Liver (tissue), 8 donors: ENCODE measurements at regions not wholly inside any gene's neighbourhood (a gene's known extent, or its start where the extent isn't known, plus 50 kb on each side); places are given as distances from the start of the nearest gene placed in this dataset.
A peak's percentile ranks its signal among the peaks of the same experiment; 100 is the strongest.

Experiments
- DNase-seq: peaks from one replicate; pipeline ENCODE4 v3.0.0-alpha.2; 2017; ENCODE audit warnings: low spot score
- H3K27ac ChIP-seq, 2 donors: one replicate each; pipeline ENCODE4 v1.7.0; 2013; ENCODE audit warnings: inconsistent platforms in 2 of 2, low read length in 2 of 2, control low read depth in 1 of 2, low read depth in 1 of 2, mild to moderate bottlenecking in 1 of 2
- H3K27me3 ChIP-seq, 4 donors: one replicate each; pipeline versions ENCODE4 v1.6.1 to v1.7.0; 2013; ENCODE audit warnings: low read length in 3 of 4, inconsistent platforms in 1 of 4, mild to moderate bottlenecking in 1 of 4, moderate library complexity in 1 of 4; ENCODE audit not compliant: control insufficient read depth in 4 of 4, insufficient read depth in 4 of 4
- H3K36me3 ChIP-seq, 4 donors: one replicate each; pipeline versions ENCODE4 v1.6.1 to v1.7.0; 2013; ENCODE audit warnings: low read length in 3 of 4, mild to moderate bottlenecking in 3 of 4, low read depth in 1 of 4, moderate library complexity in 1 of 4; ENCODE audit not compliant: control insufficient read depth in 4 of 4, insufficient read depth in 3 of 4
- H3K4me1 ChIP-seq, 4 donors: one replicate each; pipeline versions ENCODE4 v1.6.1 to v1.7.0; 2013; ENCODE audit warnings: low read length in 3 of 4, mild to moderate bottlenecking in 3 of 4, moderate library complexity in 1 of 4; ENCODE audit not compliant: control insufficient read depth in 4 of 4, insufficient read depth in 4 of 4
- H3K4me3 ChIP-seq, 3 donors: one replicate each; pipeline versions ENCODE4 v1.6.1 to v1.7.0; 2013; ENCODE audit warnings: low read length in 3 of 3, control low read depth in 1 of 3, low read depth in 1 of 3, mild to moderate bottlenecking in 1 of 3
- H3K9ac ChIP-seq, 2 donors: one replicate each; pipeline ENCODE4 v1.7.0; 2013; ENCODE audit warnings: low read length in 2 of 2, mild to moderate bottlenecking in 2 of 2, moderate library complexity in 2 of 2, control low read depth in 1 of 2, low read depth in 1 of 2
- H3K9me3 ChIP-seq, 4 donors: one replicate each; pipeline versions ENCODE4 v1.6.1 to v1.7.0; 2013; ENCODE audit warnings: low read length in 3 of 4; ENCODE audit not compliant: control insufficient read depth in 4 of 4
- ATF3 ChIP-seq: IDR thresholded peaks from 2 replicates; pipeline ENCODE4 v1.6.1; 2016; ENCODE audit warnings: antibody characterized with exemption
- CTCF ChIP-seq: fragments of 150-350 bp; IDR thresholded peaks from 2 replicates; pipeline ENCODE4 v1.5.1; 2017; ENCODE audit warnings: improper control_type of control experiment, low read depth, low read length; ENCODE audit not compliant: missing input control
- EGR1 ChIP-seq, 2 donors: IDR thresholded peaks; 2 replicates each; pipeline ENCODE4 v1.6.1; 2016 to 2018; ENCODE audit warnings: antibody characterized with exemption in 2 of 2, low read depth in 2 of 2
- FOXA2 ChIP-seq: IDR thresholded peaks from 2 replicates; pipeline ENCODE4 v1.6.1; 2016; ENCODE audit warnings: antibody characterized with exemption
- HNF4A ChIP-seq, 2 donors: conservative IDR thresholded peaks; 2 replicates each; pipeline ENCODE4 v1.6.1; 2016; ENCODE audit warnings: antibody characterized with exemption in 2 of 2, mild to moderate bottlenecking in 2 of 2
- HNF4G ChIP-seq: IDR thresholded peaks from 2 replicates; pipeline ENCODE4 v1.6.1; 2016; ENCODE audit warnings: antibody characterized with exemption
- JUND ChIP-seq, 2 donors: IDR thresholded peaks; 2 replicates each; pipeline ENCODE4 v1.6.1; 2016; ENCODE audit warnings: antibody characterized with exemption in 2 of 2
- MAX ChIP-seq: IDR thresholded peaks from 2 replicates; pipeline ENCODE4 v1.6.1; 2016; ENCODE audit warnings: antibody characterized with exemption
- NR2F2 ChIP-seq: IDR thresholded peaks from 2 replicates; pipeline ENCODE4 v1.6.1; 2016; ENCODE audit warnings: antibody characterized with exemption
- RAD21 ChIP-seq, 2 donors: IDR thresholded peaks; 2 replicates each; pipeline ENCODE4 v1.6.1; 2016; ENCODE audit warnings: antibody characterized with exemption in 2 of 2, mild to moderate bottlenecking in 2 of 2
- REST ChIP-seq: IDR thresholded peaks from 2 replicates; pipeline ENCODE4 v1.6.1; 2016; ENCODE audit warnings: antibody characterized with exemption, mild to moderate bottlenecking
- SP1 ChIP-seq: IDR thresholded peaks from 2 replicates; pipeline ENCODE4 v1.6.1; 2018; ENCODE audit warnings: antibody characterized with exemption, mild to moderate bottlenecking
- TAF1 ChIP-seq: conservative IDR thresholded peaks from 2 replicates; pipeline ENCODE4 v1.6.1; 2016; ENCODE audit warnings: antibody characterized with exemption, mild to moderate bottlenecking
- YY1 ChIP-seq: IDR thresholded peaks from 2 replicates; pipeline ENCODE4 v1.6.1; 2016; ENCODE audit warnings: antibody characterized with exemption, mild to moderate bottlenecking
- WGBS: extraction: QIAGEN DNeasy Blood & Tissue Kit; methylation state at CpG from one replicate; pipeline ENCODE4 v1.1.7; 2013; 5-methylcytosine and 5-hydroxymethylcytosine counted together
- TF ChIP-seq, protein P1 (sequence below): IDR thresholded peaks from 2 replicates; pipeline ENCODE4 v1.6.1; 2016; ENCODE audit warnings: antibody characterized with exemption
- donor health status: healthy.
- donor health status: healthy.
- donor health status: healthy.
- donor health status: healthy.
- donor health status: healthy.

DNA sequence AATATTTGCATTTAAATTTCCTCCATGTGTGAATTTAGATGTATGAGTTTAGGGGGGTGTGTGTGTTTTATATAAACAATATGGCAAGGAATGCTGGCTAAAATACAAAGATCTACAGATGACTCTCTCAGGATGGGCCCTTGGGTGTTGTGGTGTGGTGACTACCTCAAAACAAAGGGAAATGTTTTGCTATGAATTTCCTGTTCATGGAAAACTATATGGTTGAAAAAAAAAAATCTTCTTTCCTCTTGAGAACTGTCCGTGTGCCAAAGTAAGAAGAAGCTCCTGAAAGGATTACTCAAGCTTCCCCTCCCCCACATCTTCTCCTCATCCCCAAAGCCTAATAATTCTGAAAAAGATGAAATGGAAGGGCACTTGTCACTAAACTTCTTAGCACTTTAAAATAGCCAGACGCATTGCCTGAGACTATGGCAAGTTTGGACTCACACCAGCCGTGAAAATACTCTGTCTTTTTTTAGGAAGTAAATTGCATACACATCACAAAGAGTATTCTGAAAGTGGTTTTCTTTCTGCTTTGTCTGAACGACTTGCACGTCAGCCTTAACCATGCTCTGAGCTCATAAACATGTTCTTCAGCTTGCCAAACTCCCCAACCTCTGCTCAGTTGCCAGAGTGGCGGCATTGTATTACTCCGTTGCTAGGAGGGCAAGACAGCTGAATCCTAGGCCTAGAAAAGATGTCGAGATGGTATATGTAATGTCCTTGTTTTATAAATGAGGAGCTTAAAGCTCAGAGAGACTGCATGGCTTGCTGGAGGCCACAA lies 250.4 kb upstream of the JADE1 start:
- no peak for DNase-seq
- Histone ChIP-seq H3K27ac (no peak overlapping the region), H3K9ac (no peak overlapping the region), H3K4me3 (no peak overlapping the region), H3K4me1 (peaks cover 6 to 20% (median 8%) of the 10 kb centered on the region in 4 donors), H3K36me3 (no peaks in the 10 kb centered on the region), H3K9me3 (no peaks in the 10 kb centered on the region), H3K27me3 (no peaks in the 10 kb centered on the region)
- no peak for TF ChIP-seq RAD21 (IDR thresholded peaks at IDR 0.05)
- TF ChIP-seq JUND (IDR thresholded peaks at IDR 0.05): no peak
- TF ChIP-seq ATF3: no peak
- TF ChIP-seq NR2F2: no peak
- WGBS: 86% methylated on average over 8 of the region's 8 CpGs

- WGBS: 91% methylated on average over 3 of the region's 3 CpGs
Observed at GRCh38 chr4:128556756-128557155, 252.7 kb upstream of the JADE1 start.

More at GRCh38 chr4:128556756-128557155, 252.7 kb upstream of the JADE1 start:
- Histone ChIP-seq H3K27ac (peak overlapping the region in 1 of 2 donors; percentile 9), H3K9me3 (no peaks in the 10 kb centered on the region), H3K36me3 (no peaks in the 10 kb centered on the region), H3K4me3 (no peak overlapping the region), H3K4me1 (peaks cover 6 to 25% (median 13%) of the 10 kb centered on the region in 4 donors), H3K9ac (no peak overlapping the region), H3K27me3 (no peaks in the 10 kb centered on the region)
- TF ChIP-seq CTCF (no peak), HNF4A (conservative IDR thresholded peaks at IDR 0.05) (no peak), MAX (no peak), EGR1 (IDR thresholded peaks at IDR 0.05; ENCODE audit: low read depth in 2 of 2) (no peak), SP1 (no peak), HNF4G (no peak), TAF1 (no peak), FOXA2 (no peak), REST (no peak), YY1 (no peak), JUND (IDR thresholded peaks at IDR 0.05) (no peak), NR2F2 (no peak), ATF3 (no peak)
- TF ChIP-seq, protein P1, sequence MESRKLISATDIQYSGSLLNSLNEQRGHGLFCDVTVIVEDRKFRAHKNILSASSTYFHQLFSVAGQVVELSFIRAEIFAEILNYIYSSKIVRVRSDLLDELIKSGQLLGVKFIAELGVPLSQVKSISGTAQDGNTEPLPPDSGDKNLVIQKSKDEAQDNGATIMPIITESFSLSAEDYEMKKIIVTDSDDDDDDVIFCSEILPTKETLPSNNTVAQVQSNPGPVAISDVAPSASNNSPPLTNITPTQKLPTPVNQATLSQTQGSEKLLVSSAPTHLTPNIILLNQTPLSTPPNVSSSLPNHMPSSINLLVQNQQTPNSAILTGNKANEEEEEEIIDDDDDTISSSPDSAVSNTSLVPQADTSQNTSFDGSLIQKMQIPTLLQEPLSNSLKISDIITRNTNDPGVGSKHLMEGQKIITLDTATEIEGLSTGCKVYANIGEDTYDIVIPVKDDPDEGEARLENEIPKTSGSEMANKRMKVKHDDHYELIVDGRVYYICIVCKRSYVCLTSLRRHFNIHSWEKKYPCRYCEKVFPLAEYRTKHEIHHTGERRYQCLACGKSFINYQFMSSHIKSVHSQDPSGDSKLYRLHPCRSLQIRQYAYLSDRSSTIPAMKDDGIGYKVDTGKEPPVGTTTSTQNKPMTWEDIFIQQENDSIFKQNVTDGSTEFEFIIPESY: no peak
- no peak for DNase-seq
